Astrocyte (in vitro differentiated cells and primary cell): ENCODE measurements at regions not wholly inside any gene's neighbourhood (a gene's known extent, or its start where the extent isn't known, plus 50 kb on each side); places are given as distances from the start of the nearest gene placed in this dataset.
"Not testable (repeated sequence)": the region's sequence is repeated elsewhere in the genome, so short reads cannot be mapped to it uniquely, and the experiment has no call there.

Source experiments
- DNase-seq: peaks from one replicate; pipeline ENCODE4 v3.0.0-alpha.2; 2010; ENCODE audit warnings: low read depth
- FAIRE-seq: peaks from 2 replicates; lab custom pipeline; 2011; peaks lifted over from hg19 to GRCh38; lab: Jason Lieb, UNC
- H2AFZ ChIP-seq: 2 replicates; pipeline ENCODE4 v1.6.0; 2012; ENCODE audit warnings: low read depth, low read length, inconsistent platforms
- H3K27ac ChIP-seq: 2 replicates; pipeline ENCODE4 v1.5.1; 2011; ENCODE audit warnings: low read depth, low read length, inconsistent platforms
- H3K27me3 ChIP-seq: 2 replicates; pipeline ENCODE4 v1.6.0; 2011; ENCODE audit warnings: low read length, inconsistent platforms; ENCODE audit not compliant: insufficient read depth
- H3K36me3 ChIP-seq: 2 replicates; pipeline ENCODE4 v1.5.1; 2011; ENCODE audit warnings: low read length, inconsistent platforms; ENCODE audit not compliant: insufficient read depth
- H3K4me1 ChIP-seq: 2 replicates; pipeline ENCODE4 v1.5.1; 2011; ENCODE audit warnings: low read length, inconsistent platforms; ENCODE audit not compliant: insufficient read depth
- H3K4me2 ChIP-seq: 2 replicates; pipeline ENCODE4 v1.6.0; 2012; ENCODE audit warnings: low read length, inconsistent platforms
- H3K4me3 ChIP-seq: 2 replicates; pipeline ENCODE4 v1.5.1; 2011; ENCODE audit warnings: low read depth, mild to moderate bottlenecking, low read length, inconsistent platforms; ENCODE audit not compliant: insufficient read depth
- H3K79me2 ChIP-seq: 2 replicates; pipeline ENCODE4 v1.6.0; 2012; ENCODE audit warnings: mild to moderate bottlenecking, low read length, inconsistent platforms; ENCODE audit not compliant: insufficient read depth
- H3K9ac ChIP-seq: 2 replicates; pipeline ENCODE4 v1.6.0; 2012; ENCODE audit warnings: mild to moderate bottlenecking, low read length, inconsistent platforms
- H3K9me3 ChIP-seq: 2 replicates; pipeline ENCODE4 v1.5.1; 2012; ENCODE audit warnings: low read depth, mild to moderate bottlenecking, low read length, inconsistent platforms; ENCODE audit not compliant: insufficient read depth
- H4K20me1 ChIP-seq: 2 replicates; pipeline ENCODE4 v1.6.0; 2012; ENCODE audit warnings: low read length, inconsistent platforms; ENCODE audit not compliant: insufficient read depth
- H3K27ac Mint-ChIP-seq: one replicate; pipeline ENCODE4 v1.8.0; 2021; ENCODE audit warnings: mild to moderate bottlenecking, mixed read lengths; ENCODE audit not compliant: unreplicated experiment
- H3K27me3 Mint-ChIP-seq: one replicate; pipeline ENCODE4 v1.8.0; 2021; ENCODE audit warnings: low read depth, mixed read lengths; ENCODE audit not compliant: unreplicated experiment
- H3K36me3 Mint-ChIP-seq: one replicate; pipeline ENCODE4 v1.8.0; 2021; ENCODE audit warnings: low read depth, mixed read lengths; ENCODE audit not compliant: unreplicated experiment
- H3K4me1 Mint-ChIP-seq: one replicate; pipeline ENCODE4 v1.8.0; 2021; ENCODE audit warnings: low read depth, mixed read lengths; ENCODE audit not compliant: unreplicated experiment
- H3K4me3 Mint-ChIP-seq: one replicate; pipeline ENCODE4 v1.8.0; 2021; ENCODE audit warnings: mild to moderate bottlenecking, moderate library complexity, mixed read lengths; ENCODE audit not compliant: unreplicated experiment
- H3K9me3 Mint-ChIP-seq: one replicate; pipeline ENCODE4 v1.8.0; 2021; ENCODE audit warnings: mild to moderate bottlenecking, mixed read lengths; ENCODE audit not compliant: unreplicated experiment
- CTCF ChIP-seq: IDR thresholded peaks from 2 replicates; pipeline ENCODE4 v1.5.1; 2011; ENCODE audit warnings: low read depth, mild to moderate bottlenecking, inconsistent platforms, low read length, moderate library complexity; ENCODE audit not compliant: insufficient read depth
- EZH2 ChIP-seq: IDR thresholded peaks from 2 replicates; pipeline ENCODE4 v1.6.1; 2012; ENCODE audit warnings: mild to moderate bottlenecking, low read length, inconsistent platforms; ENCODE audit not compliant: insufficient read depth

- H3K36me3 Mint-ChIP-seq: no peaks in the 10 kb centered on the region
- H3K4me3 ChIP-seq: no peak overlapping the region
- H3K9ac ChIP-seq: no peak overlapping the region
- DNase-seq: no peak
- no peak overlapping the region for H2AFZ ChIP-seq
- no peak for TF ChIP-seq EZH2
- TF ChIP-seq CTCF: no peak
- H3K27me3 ChIP-seq: peaks cover 3% of the 10 kb centered on the region
- no peaks in the 10 kb centered on the region for H3K9me3 ChIP-seq
- no peaks in the 10 kb centered on the region for H3K79me2 ChIP-seq
- no peak overlapping the region for H3K27ac Mint-ChIP-seq
- H3K4me1 ChIP-seq: no peaks in the 10 kb centered on the region
- no peak overlapping the region for H3K4me2 ChIP-seq
- no peak for FAIRE-seq
- peaks cover 14% of the 10 kb centered on the region for H3K4me1 Mint-ChIP-seq
- H3K36me3 ChIP-seq: no peaks in the 10 kb centered on the region
- no peaks in the 10 kb centered on the region for H3K9me3 Mint-ChIP-seq
- no peaks in the 10 kb centered on the region for H4K20me1 ChIP-seq
- no peak overlapping the region for H3K27ac ChIP-seq
- H3K4me3 Mint-ChIP-seq: no peak overlapping the region
- H3K27me3 Mint-ChIP-seq: peaks cover 21% of the 10 kb centered on the region
Observed at GRCh38 chr20:48492015-48492714, 335.6 kb downstream of the PREX1 start.

DNA sequence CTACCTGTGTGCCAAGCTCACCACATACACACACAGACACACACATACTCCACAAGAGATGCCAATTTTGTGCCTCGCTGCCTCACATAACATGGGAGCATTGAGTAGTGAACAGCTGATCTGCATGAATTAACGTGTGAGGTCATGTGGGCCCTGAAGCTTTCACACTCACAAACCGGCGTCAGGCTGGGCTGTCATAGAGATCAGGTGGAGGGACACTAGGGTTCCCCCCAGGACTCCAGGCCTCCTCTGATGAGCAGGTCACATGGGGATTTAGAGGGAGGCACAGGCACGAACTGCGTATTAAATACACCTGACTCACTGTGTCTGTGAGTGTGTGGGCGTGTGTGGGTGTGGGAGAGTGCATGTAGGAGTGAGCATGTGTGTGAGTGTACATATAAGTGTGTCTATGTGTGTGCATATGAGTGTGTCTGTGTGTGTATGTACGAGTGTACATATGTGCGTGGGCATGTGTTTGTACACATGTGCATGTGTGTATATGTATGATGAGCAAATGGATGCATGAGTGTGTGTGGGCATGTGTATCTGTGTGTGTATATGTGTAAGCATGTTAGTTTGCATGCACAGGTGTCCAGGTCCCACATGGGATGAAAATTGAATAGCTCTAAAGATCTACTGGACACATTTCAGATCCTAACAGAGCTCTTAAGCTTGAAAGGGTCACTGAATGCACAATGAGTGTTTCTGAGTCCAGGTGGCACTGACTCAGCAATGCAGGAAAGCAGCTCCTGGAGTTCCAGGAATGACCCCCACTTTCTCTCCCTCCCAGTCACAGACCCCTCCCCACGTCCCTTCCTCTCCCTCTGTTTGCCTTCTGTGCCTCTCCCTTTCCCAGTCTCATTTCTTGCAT is 336.6 kb downstream of the PREX1 start:
- no peak for FAIRE-seq

DNA sequence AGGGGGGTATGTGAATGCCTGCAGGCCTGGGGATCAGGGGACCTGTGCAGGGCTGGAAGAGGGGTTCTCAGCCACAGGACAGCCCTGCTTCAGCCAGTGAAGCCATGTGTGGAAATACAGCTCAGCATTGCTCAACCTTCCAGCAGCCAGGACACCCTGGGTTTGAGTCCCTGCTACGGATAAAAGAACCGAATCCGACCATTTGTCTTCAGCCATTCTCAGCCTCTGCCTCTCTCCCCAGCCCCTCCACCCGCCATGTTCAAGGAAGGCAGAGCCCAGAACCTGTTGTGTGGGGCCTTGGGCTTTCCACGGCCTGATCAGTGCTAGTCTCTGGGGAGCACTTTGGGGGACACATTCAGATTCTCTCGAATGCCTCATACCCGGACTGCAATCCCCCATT is 337.5 kb downstream of the PREX1 start:
- H3K79me2 ChIP-seq, H2AFZ ChIP-seq, H3K36me3 ChIP-seq, H3K27ac ChIP-seq, H3K4me3 Mint-ChIP-seq, H3K4me3 ChIP-seq, H3K9me3 ChIP-seq, H3K9ac ChIP-seq, H3K36me3 Mint-ChIP-seq, H3K27ac Mint-ChIP-seq, FAIRE-seq, H3K4me2 ChIP-seq, H3K9me3 Mint-ChIP-seq, DNase-seq, H4K20me1 ChIP-seq, H3K27me3 ChIP-seq, H3K4me1 ChIP-seq: not testable (repeated sequence)
- H3K4me1 Mint-ChIP-seq: peaks cover 14% of the 10 kb centered on the region
- peaks cover 22% of the 10 kb centered on the region for H3K27me3 Mint-ChIP-seq

More for the DNA sequence above, 336.6 kb downstream of the PREX1 start:
- Histone ChIP-seq H2AFZ (no peak overlapping the region), H3K9me3 (no peaks in the 10 kb centered on the region), H4K20me1 (no peaks in the 10 kb centered on the region), H3K4me1 (no peaks in the 10 kb centered on the region), H3K27me3 (peaks cover 3% of the 10 kb centered on the region), H3K36me3 (no peaks in the 10 kb centered on the region), H3K27ac (no peak overlapping the region), H3K9ac (no peak overlapping the region), H3K4me2 (no peak overlapping the region), H3K79me2 (no peaks in the 10 kb centered on the region), H3K4me3 (no peak overlapping the region)
- DNase-seq: no peak
- TF ChIP-seq EZH2 (no peak), CTCF (no peak)
- H3K36me3 Mint-ChIP-seq: no peaks in the 10 kb centered on the region
- no peak overlapping the region for H3K27ac Mint-ChIP-seq
- peaks cover 14% of the 10 kb centered on the region for H3K4me1 Mint-ChIP-seq
- H3K4me3 Mint-ChIP-seq: no peak overlapping the region
- no peaks in the 10 kb centered on the region for H3K9me3 Mint-ChIP-seq
- H3K27me3 Mint-ChIP-seq: peaks cover 21% of the 10 kb centered on the region
